CD4-positive, CD25-positive, alpha-beta regulatory T cell (primary cell): ENCODE measurements at regions not wholly inside any gene's neighbourhood (a gene's known extent, or its start where the extent isn't known, plus 50 kb on each side); places are given as distances from the start of the nearest gene placed in this dataset.

Source experiments
- ATAC-seq, 2 donors: fragments of 150-1000 bp; cut with Tn5 transposase; one replicate each; pipeline ENCODE4 v1.10.0; 2021; ENCODE audit warnings: low read depth in 2 of 2, moderate number of reproducible peaks in 2 of 2, moderate library complexity in 1 of 2
- DNase-seq, 3 donors: peaks; one replicate each; pipeline versions ENCODE4 v3.0.0 to v3.0.0-alpha.2; 2012 to 2022; ENCODE audit warnings: mixed read lengths in 1 of 3
- H3K27ac ChIP-seq: one replicate; pipeline ENCODE4 v1.7.0; 2013; ENCODE audit warnings: mild to moderate bottlenecking, low read length; ENCODE audit not compliant: insufficient read depth, poor library complexity, severe bottlenecking
- H3K27me3 ChIP-seq: one replicate; pipeline ENCODE4 v1.7.0; 2013; ENCODE audit warnings: low read length; ENCODE audit not compliant: control insufficient read depth, insufficient read depth
- H3K36me3 ChIP-seq: one replicate; pipeline ENCODE4 v1.7.0; 2013; ENCODE audit warnings: mild to moderate bottlenecking, low read length, moderate library complexity; ENCODE audit not compliant: control insufficient read depth, insufficient read depth
- H3K4me1 ChIP-seq: 2 replicates; pipeline ENCODE4 v1.7.0; 2013; ENCODE audit warnings: mild to moderate bottlenecking, low read length; ENCODE audit not compliant: insufficient read depth, control insufficient read depth, poor library complexity, severe bottlenecking
- H3K4me3 ChIP-seq: one replicate; pipeline ENCODE4 v1.7.0; 2013; ENCODE audit warnings: low read depth, mild to moderate bottlenecking, low read length, moderate library complexity
- H3K9me3 ChIP-seq, 2 experiments: 1 replicate in 1 of 2; 2 replicates in 1 of 2; pipeline ENCODE4 v1.7.0; 2013; ENCODE audit warnings: low read length in 2 of 2, mild to moderate bottlenecking in 1 of 2, moderate library complexity in 1 of 2; ENCODE audit not compliant: control insufficient read depth in 2 of 2
- H3K27ac Mint-ChIP-seq, 3 donors: one replicate each; pipeline ENCODE4 v1.8.0; 2020 to 2022; ENCODE audit warnings: mild to moderate bottlenecking in 3 of 3, mixed read lengths in 3 of 3, moderate library complexity in 2 of 3
- H3K27me3 Mint-ChIP-seq: one replicate; pipeline ENCODE4 v1.8.0; 2022; ENCODE audit warnings: mild to moderate bottlenecking, mixed read lengths
- H3K36me3 Mint-ChIP-seq: one replicate; pipeline ENCODE4 v1.8.0; 2020; ENCODE audit warnings: mixed read lengths
- H3K4me1 Mint-ChIP-seq, 4 donors: one replicate each; pipeline ENCODE4 v1.8.0; 2020 to 2022; ENCODE audit warnings: mixed read lengths in 4 of 4, mild to moderate bottlenecking in 1 of 4
- H3K4me3 Mint-ChIP-seq, 4 donors: one replicate each; pipeline ENCODE4 v1.8.0; 2020 to 2022; ENCODE audit warnings: mild to moderate bottlenecking in 4 of 4, mixed read lengths in 4 of 4, moderate library complexity in 3 of 4
- H3K9me3 Mint-ChIP-seq, 7 donors: one replicate each; pipeline ENCODE4 v1.8.0; 2020 to 2022; ENCODE audit warnings: mixed read lengths in 7 of 7, mild to moderate bottlenecking in 3 of 7, moderate library complexity in 2 of 7

GRCh38 chr9:73539881-73540390 is 388.3 kb downstream of the ANXA1 start:
- Histone ChIP-seq H3K27ac (no peak overlapping the region), H3K4me3 (no peak overlapping the region), H3K27me3 (no peaks in the 10 kb centered on the region), H3K9me3 (no peaks in the 10 kb centered on the region), H3K36me3 (no peaks in the 10 kb centered on the region), H3K4me1 (no peaks in the 10 kb centered on the region)
- no peak overlapping the region for H3K4me3 Mint-ChIP-seq
- H3K9me3 Mint-ChIP-seq = peaks cover 0 to 5% (median 3%) of the 10 kb centered on the region in 7 donors
- H3K27me3 Mint-ChIP-seq = no peaks in the 10 kb centered on the region
- ATAC-seq (no peak), DNase-seq (no peak)
- H3K36me3 Mint-ChIP-seq = no peaks in the 10 kb centered on the region
- H3K27ac Mint-ChIP-seq = no peak overlapping the region
- H3K4me1 Mint-ChIP-seq = no peaks in the 10 kb centered on the region

- Mint-ChIP-seq H3K4me3 (no peak overlapping the region), H3K4me1 (no peaks in the 10 kb centered on the region), H3K9me3 (peaks cover 0 to 8% (median 4%) of the 10 kb centered on the region in 7 donors), H3K27ac (no peak overlapping the region), H3K27me3 (no peaks in the 10 kb centered on the region), H3K36me3 (no peaks in the 10 kb centered on the region)
- H3K4me3 ChIP-seq = no peak overlapping the region
- DNase-seq = no peak
- no peak for ATAC-seq
- H3K27me3 ChIP-seq = no peaks in the 10 kb centered on the region
- no peaks in the 10 kb centered on the region for H3K36me3 ChIP-seq
- no peaks in the 10 kb centered on the region for H3K9me3 ChIP-seq
- no peaks in the 10 kb centered on the region for H3K4me1 ChIP-seq
- no peak overlapping the region for H3K27ac ChIP-seq
These were observed 390.3 kb downstream of the ANXA1 start for GRCh38 chr9:73541923-73542322.

GRCh38 chr9:73543727-73544126 is 392.1 kb downstream of the ANXA1 start:
- H3K27me3 ChIP-seq = no peaks in the 10 kb centered on the region
- ATAC-seq = no peak
- H3K4me3 ChIP-seq = no peak overlapping the region
- no peak overlapping the region for H3K4me3 Mint-ChIP-seq
- H3K27me3 Mint-ChIP-seq = no peaks in the 10 kb centered on the region
- H3K9me3 Mint-ChIP-seq = peaks cover 0 to 12% (median 4%) of the 10 kb centered on the region in 7 donors
- DNase-seq = no peak
- no peaks in the 10 kb centered on the region for H3K36me3 ChIP-seq
- H3K27ac ChIP-seq = no peak overlapping the region
- no peaks in the 10 kb centered on the region for H3K36me3 Mint-ChIP-seq
- H3K27ac Mint-ChIP-seq = no peak overlapping the region
- H3K4me1 ChIP-seq = no peaks in the 10 kb centered on the region
- no peaks in the 10 kb centered on the region for H3K4me1 Mint-ChIP-seq
- no peaks in the 10 kb centered on the region for H3K9me3 ChIP-seq

DNA sequence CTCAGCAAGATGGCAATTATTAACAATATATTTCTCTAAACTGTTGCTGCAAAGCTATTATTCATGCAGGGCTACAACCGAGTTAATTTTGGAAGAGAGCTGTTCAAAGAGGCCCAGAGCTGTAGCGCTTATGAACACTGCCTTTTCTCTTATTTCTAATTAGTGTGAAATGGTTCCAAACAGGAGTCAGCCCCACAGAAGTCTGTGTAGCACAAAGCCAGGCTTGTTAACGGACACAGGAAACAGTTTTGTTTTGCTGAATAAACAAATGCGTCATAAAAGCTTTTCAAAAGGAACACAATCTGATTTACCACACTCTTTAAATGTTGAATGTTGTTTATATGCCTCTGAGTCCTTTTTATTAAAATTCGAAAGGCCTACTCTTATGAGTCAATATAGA is 396.5 kb downstream of the ANXA1 start:
- no peak overlapping the region for H3K4me3 ChIP-seq
- H3K27me3 ChIP-seq = no peaks in the 10 kb centered on the region
- Mint-ChIP-seq H3K36me3 (no peaks in the 10 kb centered on the region), H3K9me3 (peaks cover 0 to 18% (median 1%) of the 10 kb centered on the region in 7 donors), H3K4me3 (no peak overlapping the region), H3K27ac (no peak overlapping the region), H3K27me3 (no peaks in the 10 kb centered on the region), H3K4me1 (no peaks in the 10 kb centered on the region)
- no peaks in the 10 kb centered on the region for H3K9me3 ChIP-seq
- no peaks in the 10 kb centered on the region for H3K4me1 ChIP-seq
- H3K27ac ChIP-seq = no peak overlapping the region
- DNase-seq (no peak), ATAC-seq (no peak)
- H3K36me3 ChIP-seq = no peaks in the 10 kb centered on the region

- Mint-ChIP-seq H3K4me1 (no peaks in the 10 kb centered on the region), H3K9me3 (peaks cover 0 to 21% (median 1%) of the 10 kb centered on the region in 7 donors), H3K27ac (no peak overlapping the region), H3K27me3 (no peaks in the 10 kb centered on the region), H3K4me3 (no peak overlapping the region), H3K36me3 (no peaks in the 10 kb centered on the region)
- ATAC-seq (no peak), DNase-seq (no peak)
- Histone ChIP-seq H3K9me3 (no peaks in the 10 kb centered on the region), H3K4me3 (no peak overlapping the region), H3K4me1 (no peaks in the 10 kb centered on the region), H3K27ac (no peak overlapping the region), H3K36me3 (no peaks in the 10 kb centered on the region), H3K27me3 (no peaks in the 10 kb centered on the region)
These were observed 398.3 kb downstream of the ANXA1 start for GRCh38 chr9:73549991-73550390.

GRCh38 chr9:73553295-73553694 is 401.6 kb downstream of the ANXA1 start:
- H3K27me3 Mint-ChIP-seq = no peaks in the 10 kb centered on the region
- ATAC-seq (no peak), DNase-seq (no peak)
- Histone ChIP-seq H3K27ac (no peak overlapping the region), H3K4me3 (no peak overlapping the region), H3K4me1 (no peaks in the 10 kb centered on the region), H3K36me3 (no peaks in the 10 kb centered on the region), H3K9me3 (no peaks in the 10 kb centered on the region), H3K27me3 (no peaks in the 10 kb centered on the region)
- no peak overlapping the region for H3K4me3 Mint-ChIP-seq
- H3K27ac Mint-ChIP-seq = no peak overlapping the region
- peaks cover 0 to 9% (median 0%) of the 10 kb centered on the region in 7 donors for H3K9me3 Mint-ChIP-seq
- H3K4me1 Mint-ChIP-seq = no peaks in the 10 kb centered on the region
- no peaks in the 10 kb centered on the region for H3K36me3 Mint-ChIP-seq

DNA sequence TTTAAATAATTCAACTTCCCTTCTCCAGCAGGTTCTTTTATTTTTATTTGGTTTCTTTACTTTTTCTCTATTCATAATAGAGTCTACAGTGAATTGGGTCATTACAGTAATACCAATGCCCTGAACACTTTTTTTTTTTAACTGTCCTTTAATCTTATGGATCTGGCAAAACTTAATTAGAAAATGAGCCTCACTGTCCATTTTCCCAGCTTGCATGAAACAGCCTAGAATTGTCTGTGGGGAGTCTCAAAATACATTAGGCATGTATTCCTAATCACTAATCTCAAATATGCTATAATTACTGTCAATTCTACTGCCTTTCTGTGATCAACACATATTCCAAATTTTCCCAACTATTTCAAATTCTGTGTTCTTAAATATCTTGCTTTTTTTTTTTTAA is 406.8 kb downstream of the ANXA1 start:
- no peaks in the 10 kb centered on the region for H3K36me3 ChIP-seq
- Mint-ChIP-seq H3K27ac (no peak overlapping the region), H3K27me3 (no peaks in the 10 kb centered on the region), H3K9me3 (peaks cover 0 to 11% (median 3%) of the 10 kb centered on the region in 7 donors), H3K36me3 (no peaks in the 10 kb centered on the region), H3K4me1 (no peaks in the 10 kb centered on the region), H3K4me3 (no peak overlapping the region)
- H3K4me3 ChIP-seq = no peak overlapping the region
- H3K9me3 ChIP-seq = no peaks in the 10 kb centered on the region
- no peak for ATAC-seq
- H3K4me1 ChIP-seq = no peaks in the 10 kb centered on the region
- H3K27me3 ChIP-seq = no peaks in the 10 kb centered on the region
- no peak overlapping the region for H3K27ac ChIP-seq
- no peak for DNase-seq

DNA sequence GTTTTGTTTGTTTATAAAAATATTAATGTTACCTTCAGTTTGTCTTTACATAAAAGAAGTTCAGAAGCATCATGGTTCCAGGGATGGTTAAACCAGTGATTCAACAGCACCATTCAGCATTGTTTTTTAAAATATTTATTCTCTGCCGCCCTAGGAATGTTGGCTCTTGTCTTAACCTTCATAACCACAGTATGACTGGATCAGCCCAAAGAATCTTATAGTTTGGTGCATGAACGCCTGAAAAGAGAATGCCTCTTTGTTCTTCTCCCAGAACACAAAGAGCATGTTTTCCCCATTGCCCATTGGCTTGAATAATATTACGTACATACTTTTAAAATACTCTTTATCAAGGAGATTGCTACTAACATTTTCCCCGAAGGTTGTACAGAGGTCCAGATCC is 413.4 kb downstream of the ANXA1 start:
- Histone ChIP-seq H3K9me3 (no peaks in the 10 kb centered on the region), H3K27ac (no peak overlapping the region), H3K4me1 (no peaks in the 10 kb centered on the region), H3K36me3 (no peaks in the 10 kb centered on the region), H3K4me3 (no peak overlapping the region), H3K27me3 (no peaks in the 10 kb centered on the region)
- H3K9me3 Mint-ChIP-seq = peaks cover 0 to 12% (median 3%) of the 10 kb centered on the region in 7 donors
- DNase-seq = no peak
- no peak overlapping the region for H3K4me3 Mint-ChIP-seq
- H3K27ac Mint-ChIP-seq = no peak overlapping the region
- no peak for ATAC-seq
- H3K36me3 Mint-ChIP-seq = no peaks in the 10 kb centered on the region
- no peaks in the 10 kb centered on the region for H3K4me1 Mint-ChIP-seq
- no peaks in the 10 kb centered on the region for H3K27me3 Mint-ChIP-seq
